Tibial nerve (tissue), 4 donors: ENCODE measurements at regions not wholly inside any gene's neighbourhood (a gene's known extent, or its start where the extent isn't known, plus 50 kb on each side); places are given as distances from the start of the nearest gene placed in this dataset.

Source experiments
- DNase-seq, 2 donors: peaks; one replicate each; pipeline ENCODE4 v3.0.0-alpha.2; 2019; ENCODE audit warnings: low spot score in 2 of 2
- H3K27ac ChIP-seq, 4 donors: fragments of 200-600 bp; sonication (generic) in 3 of 4; one replicate each; pipeline ENCODE4 v1.5.1; 2017 to 2019; ENCODE audit warnings: mild to moderate bottlenecking in 1 of 4
- H3K27me3 ChIP-seq, 2 donors: fragments of 200-600 bp; sonication (generic) in 1 of 2; one replicate each; pipeline versions ENCODE4 v1.5.1 to v1.6.0; 2017 to 2019
- H3K36me3 ChIP-seq, 3 donors: fragments of 200-600 bp; sonication (generic); one replicate each; pipeline ENCODE4 v1.5.1; 2018 to 2019
- H3K4me1 ChIP-seq, 4 donors: fragments of 200-600 bp; sonication (generic) in 3 of 4; one replicate each; pipeline ENCODE4 v1.5.1; 2017 to 2019
- H3K4me3 ChIP-seq, 4 donors: fragments of 200-600 bp; sonication (generic) in 3 of 4; one replicate each; pipeline ENCODE4 v1.5.1; 2017 to 2019; ENCODE audit warnings: mild to moderate bottlenecking in 1 of 4, moderate library complexity in 1 of 4
- H3K9me3 ChIP-seq, 4 donors: fragments of 200-600 bp; sonication (generic) in 3 of 4; one replicate each; pipeline ENCODE4 v1.5.1; 2017 to 2019
- CTCF ChIP-seq, 5 experiments: fragments of 200-600 bp in 3 of 5; fragments of 450-650 bp in 2 of 5; sonication (generic) in 3 of 5; IDR thresholded peaks; one replicate each; pipeline ENCODE4 v1.5.1; 2016 to 2019; ENCODE audit warnings: antibody characterized with exemption in 5 of 5, mild to moderate bottlenecking in 3 of 5, moderate library complexity in 2 of 5
- EP300 ChIP-seq, 2 donors: sonication (generic); formaldehyde crosslinking; IDR thresholded peaks; one replicate each; pipeline ENCODE4 v1.6.1; 2017; ENCODE audit warnings: antibody characterized with exemption in 2 of 2, mild to moderate bottlenecking in 1 of 2
- POLR2A ChIP-seq, 2 donors: fragments of 450-650 bp; IDR thresholded peaks; one replicate each; pipeline ENCODE4 v1.6.1; 2017; ENCODE audit warnings: antibody characterized with exemption in 2 of 2, mild to moderate bottlenecking in 2 of 2, moderate library complexity in 2 of 2
- WGBS, 2 donors: methylation state at CpG; one replicate each; pipeline ENCODE4 v1.1.5; 2018; 5-methylcytosine and 5-hydroxymethylcytosine counted together

DNA sequence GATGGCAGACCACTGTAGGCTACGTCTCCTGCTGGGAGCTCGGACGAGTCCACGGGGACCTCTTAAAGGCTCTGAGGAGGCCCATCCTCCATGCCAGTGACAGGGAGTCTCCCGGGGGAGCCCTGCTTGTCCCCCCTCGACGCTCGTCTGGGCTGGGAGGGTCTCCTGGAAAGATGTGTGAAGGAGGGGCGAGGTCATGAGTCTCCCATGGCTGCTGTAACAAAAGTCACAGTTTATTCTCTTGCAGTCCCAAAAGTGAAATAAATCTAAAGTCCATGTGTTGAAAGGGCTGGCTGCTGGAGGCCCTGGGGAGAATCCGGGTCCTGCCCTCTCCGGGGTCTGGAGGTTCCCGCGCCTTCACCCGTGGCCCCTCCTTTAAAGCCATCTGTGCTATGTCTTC is 67.1 kb upstream of the GATA5 start:
- 22 to 36% methylated on average over 11 of the region's 14 CpGs for WGBS, 2 donors
- Histone ChIP-seq H3K27me3 (peaks cover 0 to 57% of the 10 kb centered on the region in 2 donors), H3K4me3 (no peak overlapping the region), H3K36me3 (no peaks in the 10 kb centered on the region), H3K27ac (no peak overlapping the region), H3K4me1 (no peaks in the 10 kb centered on the region), H3K9me3 (no peaks in the 10 kb centered on the region)
- no peak for DNase-seq
- TF ChIP-seq CTCF (IDR thresholded peaks at IDR 0.05) (no peak), POLR2A (IDR thresholded peaks at IDR 0.05) (no peak), EP300 (IDR thresholded peaks at IDR 0.05) (no peak)

DNA sequence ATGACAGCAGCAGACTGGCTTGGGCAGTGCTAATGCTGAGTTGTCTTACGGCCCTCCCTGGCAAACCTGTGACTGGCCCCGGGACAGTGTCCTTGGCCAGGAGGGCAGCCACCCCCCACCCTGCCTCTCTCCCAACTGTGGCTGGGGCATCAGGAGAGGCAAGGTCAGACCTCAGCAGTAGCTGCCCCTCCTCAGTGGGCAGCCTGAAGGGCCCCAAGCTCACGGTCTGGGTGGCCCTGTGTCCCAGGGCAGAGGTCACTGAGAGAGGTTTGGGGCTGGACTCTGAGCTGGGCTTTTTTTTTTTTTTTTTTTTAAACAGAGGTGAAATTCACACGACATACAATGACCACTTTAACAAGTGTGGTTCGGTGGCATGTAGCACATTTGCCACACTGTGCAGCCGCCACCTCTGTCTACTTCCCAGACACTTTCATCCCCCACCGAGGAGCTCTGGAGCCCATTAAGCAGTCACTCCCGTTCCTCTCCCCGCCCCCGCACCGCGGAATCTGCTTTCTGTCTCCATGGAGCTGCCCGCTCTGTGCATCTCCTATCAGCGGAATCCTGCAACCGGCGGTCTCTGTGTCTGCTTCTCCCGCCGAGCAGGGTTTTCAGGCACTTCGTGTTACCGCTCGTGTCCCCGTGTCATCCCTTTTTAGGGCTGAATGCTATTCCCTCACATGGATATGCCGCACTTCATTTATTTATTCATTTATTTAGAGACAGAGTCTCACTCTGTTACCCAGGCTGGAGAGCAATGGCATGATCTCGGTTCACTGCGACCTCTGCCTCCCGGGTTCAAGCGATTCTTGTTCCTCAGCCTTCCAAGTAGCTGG is 67.9 kb upstream of the GATA5 start:
- H3K27me3 ChIP-seq, result peaks cover 0 to 59% of the 10 kb centered on the region in 2 donors

GRCh38 chr20:62544505-62545055 is 68.8 kb upstream of the GATA5 start:
- H3K27ac ChIP-seq, result no peak overlapping the region
- H3K27me3 ChIP-seq, result peaks cover 0 to 59% of the 10 kb centered on the region in 2 donors
- no peaks in the 10 kb centered on the region for H3K9me3 ChIP-seq
- WGBS, 2 donors, result 87 to 91% methylated on average over 9 of the region's 9 CpGs
- DNase-seq, result no peak
- H3K4me3 ChIP-seq, result no peak overlapping the region
- no peaks in the 10 kb centered on the region for H3K36me3 ChIP-seq
- no peak for TF ChIP-seq POLR2A (IDR thresholded peaks at IDR 0.05)
- no peak for TF ChIP-seq EP300 (IDR thresholded peaks at IDR 0.05)
- no peak for TF ChIP-seq CTCF (IDR thresholded peaks at IDR 0.05)
- peaks cover 0 to 5% (median 0%) of the 10 kb centered on the region in 4 donors for H3K4me1 ChIP-seq

More for the DNA sequence above, 67.9 kb upstream of the GATA5 start:
- H3K9me3 ChIP-seq, result no peaks in the 10 kb centered on the region
- no peak for TF ChIP-seq CTCF (IDR thresholded peaks at IDR 0.05)
- no peak for TF ChIP-seq POLR2A (IDR thresholded peaks at IDR 0.05)
- TF ChIP-seq EP300 (IDR thresholded peaks at IDR 0.05), result no peak
- no peak overlapping the region for H3K27ac ChIP-seq
- H3K36me3 ChIP-seq, result no peaks in the 10 kb centered on the region
- DNase-seq, result no peak
- H3K4me1 ChIP-seq, result no peaks in the 10 kb centered on the region
- 64 to 75% methylated on average over 25 to 27 of the region's 27 CpGs for WGBS, 2 donors
- H3K4me3 ChIP-seq, result no peak overlapping the region

DNA sequence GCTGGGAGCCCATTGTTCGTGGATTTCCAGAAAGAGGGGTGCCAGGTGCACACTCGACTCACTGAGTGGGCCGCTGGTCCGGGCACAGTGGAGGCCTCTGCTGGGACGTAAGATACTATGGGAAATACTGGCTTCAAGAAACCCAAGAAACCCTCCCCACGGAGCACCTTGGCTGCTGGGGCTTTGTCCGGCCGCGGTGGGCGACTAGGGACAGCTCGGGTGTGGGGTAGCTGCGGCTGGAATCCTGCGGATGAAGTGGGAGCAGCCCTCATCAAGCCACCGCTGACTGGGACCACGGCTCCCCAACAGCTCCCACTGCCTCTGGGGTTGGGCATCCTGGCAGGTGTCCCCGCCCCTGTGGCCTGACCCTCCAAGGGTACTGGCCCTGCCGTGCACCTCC is 69.5 kb upstream of the GATA5 start:
- Histone ChIP-seq H3K4me3 (no peak overlapping the region), H3K36me3 (no peaks in the 10 kb centered on the region), H3K4me1 (peaks cover 0 to 12% (median 5%) of the 10 kb centered on the region in 4 donors), H3K27me3 (peaks cover 0 to 65% of the 10 kb centered on the region in 2 donors), H3K9me3 (no peaks in the 10 kb centered on the region), H3K27ac (no peak overlapping the region)
- TF ChIP-seq POLR2A (IDR thresholded peaks at IDR 0.05), result no peak
- TF ChIP-seq CTCF (IDR thresholded peaks at IDR 0.05), result no peak
- TF ChIP-seq EP300 (IDR thresholded peaks at IDR 0.05), result no peak
- no peak for DNase-seq
- WGBS, 2 donors, result 91 to 93% methylated on average over 15 to 17 of the region's 17 CpGs

DNA sequence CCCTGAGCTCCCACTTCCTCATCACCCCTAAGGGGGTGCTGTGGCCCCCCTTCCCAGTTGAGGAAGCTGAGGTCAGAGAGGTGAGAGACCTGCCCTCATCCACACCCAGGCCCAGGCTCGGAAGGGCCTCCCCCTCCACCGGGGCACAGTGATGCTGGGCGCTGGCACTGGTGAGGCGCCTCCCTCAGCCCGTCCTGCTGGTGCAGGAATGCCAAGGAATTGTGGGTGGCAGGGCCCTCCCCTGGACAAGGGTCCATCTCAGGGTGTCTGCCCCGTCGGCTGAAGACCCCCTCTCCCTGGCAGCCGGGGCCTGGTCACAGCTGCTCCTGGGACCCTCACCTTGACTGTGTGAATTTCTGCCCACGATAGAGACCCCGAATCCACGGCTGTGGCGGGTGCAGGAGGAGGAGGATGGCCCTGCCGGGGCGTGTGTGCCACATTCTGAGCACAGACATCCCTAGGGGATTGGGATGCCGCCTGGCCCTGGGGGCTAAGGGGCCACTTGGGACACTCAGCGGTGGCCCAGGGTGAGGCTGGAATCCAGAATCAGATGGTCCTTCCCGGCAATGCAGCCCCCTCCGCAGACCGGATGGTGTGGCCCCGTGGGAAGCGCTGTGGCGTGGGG is 70.2 kb upstream of the GATA5 start:
- WGBS, 2 donors, result 83 to 90% methylated on average over 6 to 21 of the region's 22 CpGs
- peaks cover 0 to 65% of the 10 kb centered on the region in 2 donors for H3K27me3 ChIP-seq
- H3K36me3 ChIP-seq, result no peaks in the 10 kb centered on the region
- no peak for DNase-seq
- H3K9me3 ChIP-seq, result no peaks in the 10 kb centered on the region
- peaks cover 0 to 19% (median 12%) of the 10 kb centered on the region in 4 donors for H3K4me1 ChIP-seq
- H3K4me3 ChIP-seq, result no peak overlapping the region
- no peak overlapping the region for H3K27ac ChIP-seq
- TF ChIP-seq POLR2A (IDR thresholded peaks at IDR 0.05) (no peak), CTCF (IDR thresholded peaks at IDR 0.05) (no peak), EP300 (IDR thresholded peaks at IDR 0.05) (no peak)
